H9 (cell line): ENCODE measurements at regions not wholly inside any gene's neighbourhood (a gene's known extent, or its start where the extent isn't known, plus 50 kb on each side); places are given as distances from the start of the nearest gene placed in this dataset.

ENCODE experiments used
- DNase-seq: peaks from one replicate; pipeline ENCODE4 v3.0.0-alpha.2; 2017
- H2AFZ ChIP-seq: one replicate; pipeline ENCODE4 v1.6.1; 2013; ENCODE audit warnings: mild to moderate bottlenecking, low read length, control low read depth, moderate library complexity
- H2AK5ac ChIP-seq: 2 replicates; pipeline ENCODE4 v1.6.1; 2013; ENCODE audit warnings: low read length, control low read depth, mixed read lengths; ENCODE audit not compliant: insufficient read length
- H2BK120ac ChIP-seq: one replicate; pipeline ENCODE4 v1.6.1; 2013; ENCODE audit warnings: low read depth, mild to moderate bottlenecking, low read length, control low read depth, inconsistent platforms; ENCODE audit not compliant: poor library complexity, severe bottlenecking
- H2BK12ac ChIP-seq: 2 replicates; pipeline ENCODE4 v1.6.1; 2013; ENCODE audit warnings: low read length, control low read depth, mixed read lengths, low read depth; ENCODE audit not compliant: insufficient read length
- H2BK15ac ChIP-seq: 2 replicates; pipeline ENCODE4 v1.6.1; 2013; ENCODE audit warnings: low read depth, low read length, control low read depth
- H2BK20ac ChIP-seq: one replicate; pipeline ENCODE4 v1.6.1; 2013; ENCODE audit warnings: low read depth, mild to moderate bottlenecking, low read length, control low read depth, inconsistent platforms; ENCODE audit not compliant: poor library complexity, severe bottlenecking
- H2BK5ac ChIP-seq: 2 replicates; pipeline ENCODE4 v1.6.1; 2013; ENCODE audit warnings: low read length, control low read depth, mixed read lengths; ENCODE audit not compliant: insufficient read length
- H3K14ac ChIP-seq: 2 replicates; pipeline ENCODE4 v1.6.1; 2013; ENCODE audit warnings: low read length, control low read depth; ENCODE audit not compliant: insufficient read depth
- H3K18ac ChIP-seq: 2 replicates; pipeline ENCODE4 v1.6.1; 2013; ENCODE audit warnings: low read depth, mild to moderate bottlenecking, mixed read lengths, low read length, control low read depth; ENCODE audit not compliant: insufficient read length
- H3K23ac ChIP-seq: 2 replicates; pipeline ENCODE4 v1.6.1; 2013; ENCODE audit warnings: low read length, control low read depth, mixed read lengths, low read depth; ENCODE audit not compliant: insufficient read length
- H3K23me2 ChIP-seq: 2 replicates; pipeline ENCODE4 v1.6.1; 2013; ENCODE audit warnings: low read depth, mild to moderate bottlenecking, mixed read lengths, low read length, control low read depth; ENCODE audit not compliant: insufficient read length, poor library complexity, severe bottlenecking
- H3K27ac ChIP-seq: 2 replicates; pipeline ENCODE4 v1.5.1; 2013; ENCODE audit warnings: low read length, control low read depth, mixed read lengths, low read depth; ENCODE audit not compliant: insufficient read length
- H3K27me3 ChIP-seq: 2 replicates; pipeline ENCODE4 v1.6.1; 2013; ENCODE audit warnings: low read length, control low read depth, inconsistent platforms; ENCODE audit not compliant: insufficient read depth
- H3K4ac ChIP-seq: 2 replicates; pipeline ENCODE4 v1.6.1; 2013; ENCODE audit warnings: low read depth, mild to moderate bottlenecking, control low read depth, inconsistent platforms, low read length, moderate library complexity
- H3K4me1 ChIP-seq: 2 replicates; pipeline ENCODE4 v1.6.1; 2013; ENCODE audit warnings: low read length, control low read depth, inconsistent platforms; ENCODE audit not compliant: insufficient read depth
- H3K4me2 ChIP-seq: 2 replicates; pipeline ENCODE4 v1.6.1; 2013; ENCODE audit warnings: low read length, control low read depth, mixed read lengths; ENCODE audit not compliant: insufficient read length, insufficient read depth
- H3K56ac ChIP-seq: 2 replicates; pipeline ENCODE4 v1.6.1; 2013; ENCODE audit warnings: low read depth, mild to moderate bottlenecking, mixed read lengths, low read length, control low read depth; ENCODE audit not compliant: insufficient read length
- H3K79me1 ChIP-seq: 2 replicates; pipeline ENCODE4 v1.6.1; 2013; ENCODE audit warnings: low read depth, mild to moderate bottlenecking, moderate library complexity, low read length, control low read depth, inconsistent platforms; ENCODE audit not compliant: insufficient read depth, poor library complexity, severe bottlenecking
- H3K79me2 ChIP-seq: 2 replicates; pipeline ENCODE4 v1.6.1; 2013; ENCODE audit warnings: low read length, control low read depth, inconsistent platforms; ENCODE audit not compliant: insufficient read depth
- H3K9ac ChIP-seq: 2 replicates; pipeline ENCODE4 v1.6.1; 2013; ENCODE audit warnings: low read length, control low read depth, mixed read lengths; ENCODE audit not compliant: insufficient read length; ENCODE audit errors: extremely low read depth
- H3K9me3 ChIP-seq: one replicate; pipeline ENCODE4 v1.6.1; 2013; ENCODE audit warnings: low read depth, low read length, inconsistent platforms; ENCODE audit not compliant: control insufficient read depth
- H3T11ph ChIP-seq: one replicate; pipeline ENCODE4 v1.6.1; 2013; ENCODE audit warnings: mild to moderate bottlenecking, low read length, control low read depth, inconsistent platforms
- H4K20me1 ChIP-seq: one replicate; pipeline ENCODE4 v1.6.1; 2013; ENCODE audit not compliant: control insufficient read depth, insufficient read length, insufficient read depth
- H4K5ac ChIP-seq: 2 replicates; pipeline ENCODE4 v1.6.1; 2013; ENCODE audit warnings: low read depth, mild to moderate bottlenecking, mixed read lengths, low read length, control low read depth; ENCODE audit not compliant: insufficient read length
- H4K8ac ChIP-seq: replicated peaks from 2 replicates; pipeline ENCODE4 v1.6.1; 2013; ENCODE audit warnings: low read length, control low read depth, mixed read lengths, low read depth; ENCODE audit not compliant: insufficient read length
- H4K91ac ChIP-seq: 2 replicates; pipeline ENCODE4 v1.6.1; 2013; ENCODE audit warnings: low read depth, mild to moderate bottlenecking, moderate library complexity, mixed read lengths, low read length, control low read depth; ENCODE audit not compliant: insufficient read length
- H3K27ac Mint-ChIP-seq, 3 experiments: 2 replicates in 2 of 3; 3 replicates in 1 of 3; pipeline ENCODE4 v1.8.0; 2020 to 2021; ENCODE audit warnings: mixed read lengths in 3 of 3, mild to moderate bottlenecking in 1 of 3, moderate library complexity in 1 of 3
- H3K27me3 Mint-ChIP-seq: 2 replicates; pipeline ENCODE4 v1.8.0; 2021; ENCODE audit warnings: low read depth, mild to moderate bottlenecking, moderate library complexity, mixed read lengths
- H3K36me3 Mint-ChIP-seq, 3 experiments: 2 replicates in 2 of 3; 3 replicates in 1 of 3; pipeline ENCODE4 v1.8.0; 2020 to 2021; ENCODE audit warnings: low read depth in 3 of 3, mixed read lengths in 3 of 3; ENCODE audit not compliant: insufficient read depth in 1 of 3
- H3K4me1 Mint-ChIP-seq, 2 experiments: 2 replicates each; pipeline ENCODE4 v1.8.0; 2020; ENCODE audit warnings: mixed read lengths in 2 of 2
- H3K4me3 Mint-ChIP-seq, 2 experiments: 2 replicates in 1 of 2; 3 replicates in 1 of 2; pipeline ENCODE4 v1.8.0; 2020 to 2021; ENCODE audit warnings: mild to moderate bottlenecking in 2 of 2, mixed read lengths in 2 of 2, moderate library complexity in 1 of 2
- H3K9me3 Mint-ChIP-seq, 2 experiments: 2 replicates in 1 of 2; 3 replicates in 1 of 2; pipeline ENCODE4 v1.8.0; 2020; ENCODE audit warnings: mild to moderate bottlenecking in 2 of 2, mixed read lengths in 2 of 2, moderate library complexity in 1 of 2
- CTCF ChIP-seq: fragments of 200-600 bp; sonication (generic); conservative IDR thresholded peaks from 3 replicates; pipeline ENCODE4 v1.8.0; 2021; ENCODE audit warnings: antibody characterized with exemption, mild to moderate bottlenecking
- WGBS: extraction: QIAGEN DNeasy Blood & Tissue Kit; methylation state at CpG from one replicate; pipeline ENCODE4 v1.1.7; 2013; ENCODE audit warnings: missing lambda C conversion rate, low lambda C conversion rate, mixed read lengths; ENCODE audit not compliant: insufficient read length; ENCODE audit errors: extremely low coverage; 5-methylcytosine and 5-hydroxymethylcytosine counted together

GRCh38 chr21:28737674-28738419 lies 254.8 kb downstream of the LTN1 start:
- no peak overlapping the region for H3K27ac ChIP-seq
- H4K5ac ChIP-seq: no peak overlapping the region
- H3K18ac ChIP-seq: no peak overlapping the region
- H2AFZ ChIP-seq: no peak overlapping the region
- H2BK5ac ChIP-seq: no peak overlapping the region
- H4K8ac ChIP-seq: no peak overlapping the region
- H3K4me1 Mint-ChIP-seq: peaks cover 25 to 26% of the 10 kb centered on the region in 2 experiments
- H2BK120ac ChIP-seq: no peak overlapping the region
- no peaks in the 10 kb centered on the region for H4K20me1 ChIP-seq
- no peak overlapping the region for H3K4ac ChIP-seq
- no peak overlapping the region for H3K23ac ChIP-seq
- no peak overlapping the region for H3T11ph ChIP-seq
- peaks cover 0 to 2% of the 10 kb centered on the region in 2 experiments; a peak in 2 of 5 replicates for H3K9me3 Mint-ChIP-seq
- H3K27me3 ChIP-seq: no peaks in the 10 kb centered on the region
- H3K9me3 ChIP-seq: no peaks in the 10 kb centered on the region
- H3K79me2 ChIP-seq: no peaks in the 10 kb centered on the region
- H4K91ac ChIP-seq: no peak overlapping the region
- H2AK5ac ChIP-seq: no peak overlapping the region
- H3K23me2 ChIP-seq: no peaks in the 10 kb centered on the region
- H3K27ac Mint-ChIP-seq: peak overlapping the region in 1 of 3 experiments; percentile 52; a peak in 2 of 7 replicates
- TF ChIP-seq CTCF: no peak
- peaks cover 0 to 7% (median 0%) of the 10 kb centered on the region in 3 experiments; a peak in 1 of 7 replicates for H3K36me3 Mint-ChIP-seq
- no peak overlapping the region for H3K56ac ChIP-seq
- H2BK12ac ChIP-seq: no peak overlapping the region
- WGBS: no CpG with 5 or more reads among the region's 3 CpGs
- no peak for DNase-seq
- no peak overlapping the region for H3K4me2 ChIP-seq
- no peak overlapping the region for H3K4me3 Mint-ChIP-seq
- H2BK20ac ChIP-seq: no peak overlapping the region
- H3K4me1 ChIP-seq: no peaks in the 10 kb centered on the region; the same call in 1 of the 2 replicates
- no peak overlapping the region for H3K9ac ChIP-seq
- no peaks in the 10 kb centered on the region for H3K79me1 ChIP-seq
- H3K27me3 Mint-ChIP-seq: no peaks in the 10 kb centered on the region; the same call in 1 of the 2 replicates
- H2BK15ac ChIP-seq: no peak overlapping the region
- H3K14ac ChIP-seq: no peak overlapping the region
